SH-SY5Y (cell line): ENCODE measurements at regions not wholly inside any gene's neighbourhood (a gene's known extent, or its start where the extent isn't known, plus 50 kb on each side); places are given as distances from the start of the nearest gene placed in this dataset.

Source experiments
- GATA2 ChIP-seq: IDR thresholded peaks from 2 replicates; pipeline ENCODE4 v1.6.1; 2011; ENCODE audit warnings: mild to moderate bottlenecking, low read depth, low read length
- GATA3 ChIP-seq: IDR thresholded peaks from 2 replicates; pipeline ENCODE4 v1.6.1; 2011; ENCODE audit warnings: low read depth, mild to moderate bottlenecking, low read length, moderate library complexity

DNA sequence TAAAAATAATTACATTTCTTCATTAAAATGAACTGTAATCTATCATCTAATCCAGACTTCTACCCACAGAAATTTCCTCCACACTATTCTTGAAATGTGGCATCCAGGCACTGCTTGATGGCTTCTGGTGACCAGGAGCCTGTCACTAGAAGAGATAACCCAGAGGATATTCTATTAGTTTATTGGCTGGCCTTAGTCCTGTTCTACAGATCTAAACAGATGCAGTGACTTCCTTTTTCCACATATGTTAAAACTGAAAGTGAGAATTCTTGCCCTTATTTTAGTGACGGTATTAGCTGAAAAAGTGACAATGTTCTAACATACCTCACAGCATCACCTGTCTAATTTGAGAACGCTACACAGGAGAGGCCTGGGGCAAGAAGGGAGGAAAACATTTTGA, 775.4 kb downstream of the TSN start:
- peak; percentile 78 for TF ChIP-seq GATA2
- peak; percentile 61; the same call in 1 of the 2 replicates for TF ChIP-seq GATA3

DNA sequence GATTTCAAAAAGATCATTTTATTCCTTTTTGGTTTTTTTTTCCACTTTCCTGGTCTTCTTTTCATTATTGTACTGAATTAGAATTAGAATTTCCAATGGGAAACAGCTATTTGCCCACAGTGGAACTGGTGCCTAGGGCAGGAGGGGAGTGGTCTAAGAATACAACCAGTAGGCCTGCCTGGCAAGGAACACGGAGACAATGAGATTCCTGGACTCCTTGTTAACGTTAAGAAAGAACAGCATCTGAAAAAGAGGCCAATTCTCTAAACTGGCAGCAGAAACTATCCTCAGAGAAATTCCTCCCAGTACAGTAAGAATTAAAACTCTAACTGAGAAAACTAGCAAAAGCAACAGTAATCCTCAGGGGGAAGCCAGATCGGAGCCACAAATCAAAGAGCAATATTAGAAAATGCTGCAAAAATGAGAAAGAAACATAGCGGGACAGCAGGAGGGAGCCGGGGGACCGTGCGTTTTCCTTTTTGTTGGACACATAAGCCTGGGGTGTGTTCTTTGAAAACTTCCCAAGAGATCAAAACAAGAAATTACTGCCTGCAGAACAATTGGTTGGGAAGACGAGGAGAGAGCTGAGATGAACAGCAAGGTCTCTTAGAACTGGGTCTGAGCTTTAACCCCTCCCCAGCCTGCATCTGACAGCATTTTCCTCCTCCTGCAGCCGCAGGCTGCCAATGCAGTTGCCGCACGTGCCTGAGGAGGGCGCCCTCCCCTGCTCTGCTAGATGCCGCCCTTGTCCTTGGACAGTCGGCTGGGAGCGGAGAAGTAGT, 776.0 kb downstream of the TSN start:
- TF ChIP-seq GATA3 (no peak), GATA2 (no peak)

DNA sequence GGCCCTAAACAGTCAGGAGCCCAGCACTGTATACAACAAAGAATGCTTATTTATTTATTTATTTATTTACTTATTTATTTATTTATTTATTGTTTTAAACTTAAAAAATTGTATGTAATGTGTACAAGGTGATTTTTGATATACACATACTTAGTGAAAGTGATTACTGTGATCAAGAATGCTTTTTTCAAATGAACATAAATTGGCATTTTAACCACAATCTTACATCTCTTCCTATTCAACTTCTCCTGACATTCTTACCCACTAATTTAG, 776.6 kb downstream of the TSN start:
- TF ChIP-seq GATA3: no peak
- TF ChIP-seq GATA2: no peak

DNA sequence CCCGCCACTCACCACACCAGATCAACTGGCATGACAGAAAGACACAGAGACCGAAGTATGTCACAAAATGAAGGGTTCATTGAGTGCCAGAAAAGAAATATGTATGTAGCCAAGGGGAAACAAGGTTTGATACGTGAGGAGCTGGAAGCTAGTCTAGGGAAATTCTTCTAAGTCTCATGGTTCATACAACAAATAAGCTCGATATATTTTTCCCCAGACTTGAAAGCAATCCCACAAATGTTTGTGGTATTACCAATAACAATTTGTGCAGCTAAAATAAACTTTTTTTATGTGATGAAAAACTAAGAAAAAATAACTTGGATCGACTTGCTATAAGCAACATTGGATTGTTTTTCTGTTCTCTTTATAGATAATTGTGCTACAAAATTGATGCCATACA, 777.0 kb downstream of the TSN start:
- no peak for TF ChIP-seq GATA2
- no peak for TF ChIP-seq GATA3

DNA sequence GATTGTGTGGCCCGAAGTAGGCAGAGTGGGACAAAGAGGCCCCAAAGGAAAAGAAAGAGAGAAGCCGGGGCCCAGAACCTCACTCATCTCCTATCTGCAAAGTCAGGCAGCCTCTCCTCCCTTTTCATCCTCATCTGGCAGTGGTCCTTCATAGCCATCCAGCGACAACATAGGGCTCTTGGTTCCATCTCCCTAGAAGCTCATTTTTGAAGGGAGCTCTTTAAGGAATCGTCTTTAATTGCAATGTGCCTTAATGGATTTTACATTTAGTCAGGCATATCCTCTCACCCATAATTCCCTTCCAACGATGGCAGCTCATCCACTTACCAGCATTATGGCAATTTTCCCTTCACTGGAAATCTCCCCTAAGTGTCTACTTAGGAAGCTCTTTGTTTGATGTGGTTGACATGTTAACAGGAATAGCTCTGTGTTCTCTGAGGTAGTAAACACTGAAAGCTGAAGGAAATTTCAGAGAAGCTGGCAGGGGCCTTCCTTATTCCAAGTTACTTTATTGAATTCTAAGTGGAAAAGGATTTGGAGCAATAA, 780.6 kb downstream of the TSN start:
- TF ChIP-seq GATA3 (no peak), GATA2 (no peak)

DNA sequence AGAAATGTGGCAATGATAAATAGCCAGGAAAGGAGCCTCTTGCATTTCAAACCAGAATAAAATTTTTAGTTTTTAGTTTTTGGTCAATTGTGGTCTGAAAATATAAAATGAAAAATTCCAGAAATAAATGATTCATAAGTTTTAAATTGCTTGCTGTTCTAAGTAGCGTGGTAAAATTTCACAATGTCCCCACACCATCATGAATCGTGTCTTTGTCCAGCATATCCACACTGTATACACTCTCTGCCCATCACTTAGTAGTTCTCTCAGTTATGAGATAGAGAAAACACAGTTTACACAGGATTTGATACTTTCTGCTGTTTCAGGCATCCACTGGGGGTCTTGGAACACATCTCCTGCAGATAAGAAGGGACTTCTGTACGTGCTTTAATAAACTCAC, 783.9 kb downstream of the TSN start:
- no peak for TF ChIP-seq GATA2
- no peak for TF ChIP-seq GATA3

DNA sequence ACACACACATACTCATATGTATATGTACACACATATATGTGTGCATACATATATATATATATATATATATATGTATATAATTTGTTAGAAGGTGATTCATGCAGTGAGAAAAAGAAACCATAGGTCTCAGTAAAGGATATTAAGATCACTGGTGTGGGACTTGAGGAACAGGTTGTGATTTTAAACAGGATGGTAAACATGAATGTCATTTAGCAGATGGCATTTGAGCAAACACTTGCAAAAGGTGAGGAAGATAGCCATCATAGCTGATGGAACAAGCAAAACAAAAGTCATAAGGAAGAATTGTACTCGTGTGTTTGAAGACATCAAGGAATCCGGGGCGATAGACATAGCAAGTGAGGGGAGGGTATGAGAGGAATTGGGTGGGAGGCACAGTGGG, 784.5 kb downstream of the TSN start:
- TF ChIP-seq GATA2 (no peak), GATA3 (no peak)

DNA sequence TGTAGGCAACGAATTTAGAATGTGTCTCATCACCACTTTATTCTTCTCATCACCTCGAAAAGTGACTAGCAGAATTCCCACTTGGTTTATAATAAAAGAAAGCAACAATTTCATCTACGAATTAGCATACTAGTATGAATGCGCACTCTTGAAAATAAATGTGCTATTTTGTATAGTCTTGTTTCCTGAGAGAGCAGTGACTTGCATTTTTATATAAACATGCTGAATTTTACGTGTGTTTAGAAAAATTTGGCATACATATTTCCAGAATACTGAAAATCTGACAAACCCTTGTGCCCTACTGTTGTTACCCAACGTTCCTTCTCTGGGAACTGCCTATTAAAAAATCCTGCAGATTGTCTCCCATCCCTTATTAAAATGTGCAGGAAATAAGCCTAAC, 786.8 kb downstream of the TSN start:
- TF ChIP-seq GATA2 (no peak), GATA3 (no peak)

DNA sequence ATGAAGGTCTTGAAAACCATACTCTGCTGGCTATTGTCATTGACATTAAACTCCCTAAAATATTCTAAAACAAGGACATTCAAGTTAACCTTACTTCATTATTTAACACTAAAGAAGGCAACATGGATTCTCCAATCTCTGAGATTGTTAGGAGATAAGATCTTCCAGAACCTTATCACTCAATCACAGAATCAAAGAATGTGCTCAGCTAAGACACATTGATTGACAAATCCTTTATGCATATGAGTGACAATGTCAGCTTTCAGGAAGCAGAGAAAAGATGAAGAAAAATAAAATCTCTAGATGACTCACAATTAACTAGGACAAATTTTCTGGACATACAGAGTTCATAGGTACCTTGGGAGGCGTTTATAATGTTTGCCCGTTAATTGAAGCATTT, 787.2 kb downstream of the TSN start:
- TF ChIP-seq GATA2 (no peak), GATA3 (no peak)

DNA sequence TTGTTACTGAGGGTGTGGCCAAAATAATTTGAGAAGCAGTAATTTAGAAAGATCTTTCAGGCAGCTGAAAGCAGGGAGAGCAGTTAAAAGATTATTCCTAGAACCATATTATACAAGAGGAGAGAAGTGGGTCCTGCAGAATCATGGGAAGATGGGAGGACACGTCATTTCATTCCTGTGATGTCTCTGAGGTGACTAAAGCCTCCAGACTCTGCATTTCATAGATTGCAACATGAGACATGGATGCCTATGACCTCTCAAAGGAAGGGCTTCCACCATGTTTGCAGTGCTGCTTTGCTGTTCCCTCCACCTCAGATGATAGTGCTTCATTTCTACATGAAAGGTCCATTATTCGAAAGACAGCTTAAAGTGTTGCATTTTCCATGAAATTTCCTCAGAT, 788.4 kb downstream of the TSN start:
- no peak for TF ChIP-seq GATA3
- TF ChIP-seq GATA2: no peak

DNA sequence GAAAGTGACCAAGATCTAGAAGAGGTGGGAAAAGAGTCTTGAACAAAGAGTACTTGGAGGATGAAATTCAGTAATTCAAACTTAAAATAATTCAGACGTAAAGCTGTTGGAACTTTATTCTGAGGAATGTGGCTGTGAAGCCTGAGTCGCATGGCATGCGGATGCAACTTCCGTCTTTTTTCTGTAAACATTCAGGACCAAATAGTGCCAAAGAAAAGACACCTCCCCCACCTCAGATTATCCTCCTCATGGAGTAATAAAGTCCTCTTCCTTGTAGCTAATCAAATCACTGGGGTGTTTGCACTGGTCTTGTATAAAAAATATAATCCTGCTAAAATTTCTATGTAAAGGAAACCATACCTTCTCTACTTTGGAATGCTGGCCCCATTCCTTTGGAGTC, 790.4 kb downstream of the TSN start:
- no peak for TF ChIP-seq GATA2

DNA sequence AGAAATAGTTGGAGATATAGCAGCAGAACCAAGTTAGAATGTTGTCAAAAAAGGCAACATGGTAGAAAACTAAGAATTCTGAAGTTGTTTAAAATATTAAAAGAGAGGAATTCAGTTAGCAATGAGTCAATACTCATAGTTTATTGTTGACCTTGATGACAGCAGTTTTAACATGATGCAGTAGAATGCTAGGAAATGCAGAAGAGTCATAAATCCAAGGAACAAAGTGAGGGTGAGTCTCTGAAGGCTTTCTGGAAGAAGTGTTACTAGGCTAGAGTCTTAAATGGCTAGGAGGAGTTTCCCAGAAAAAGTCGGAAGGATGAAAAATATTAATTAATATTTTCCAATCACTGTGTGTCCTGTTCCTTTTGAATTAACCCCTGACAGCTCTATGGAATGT, 807.3 kb downstream of the TSN start:
- TF ChIP-seq GATA2 (no peak), GATA3 (no peak)

DNA sequence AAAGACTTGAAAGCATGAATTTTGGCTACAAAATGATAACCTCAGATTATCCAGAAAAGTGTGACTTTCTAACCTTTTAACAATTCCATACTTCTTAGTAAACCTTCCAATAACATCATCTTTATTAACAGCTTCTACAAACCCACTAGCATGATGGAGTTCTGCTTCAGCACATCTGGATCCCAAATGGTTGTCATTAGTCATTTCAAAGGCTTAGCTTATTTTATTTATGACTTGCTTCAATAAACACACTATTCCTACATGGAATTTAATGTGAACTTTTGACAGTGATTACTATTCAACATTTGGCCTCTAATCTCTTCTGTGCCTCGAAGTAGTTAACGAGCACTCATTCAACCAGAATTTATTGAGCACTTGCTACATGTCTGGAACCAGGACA, 808.3 kb downstream of the TSN start:
- TF ChIP-seq GATA3: no peak
- no peak for TF ChIP-seq GATA2

DNA sequence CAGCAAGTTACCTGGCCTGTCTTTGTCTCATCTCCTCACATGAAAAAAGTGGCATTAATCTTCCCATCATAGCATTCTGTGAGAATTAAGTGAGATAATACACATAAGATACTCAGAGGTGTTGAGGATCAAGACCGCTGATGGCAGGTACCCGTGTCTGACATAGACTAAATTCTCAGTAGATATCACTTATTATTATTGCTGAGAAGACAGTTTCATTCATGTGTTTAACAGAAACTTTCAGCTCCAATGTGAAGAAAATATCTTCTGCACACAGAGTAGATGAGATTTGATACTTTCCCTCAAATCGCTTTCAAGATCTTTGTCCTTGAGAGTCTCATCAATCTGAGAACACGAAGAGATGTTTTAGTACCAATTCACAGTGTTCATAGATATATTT, 809.4 kb downstream of the TSN start:
- no peak for TF ChIP-seq GATA2

DNA sequence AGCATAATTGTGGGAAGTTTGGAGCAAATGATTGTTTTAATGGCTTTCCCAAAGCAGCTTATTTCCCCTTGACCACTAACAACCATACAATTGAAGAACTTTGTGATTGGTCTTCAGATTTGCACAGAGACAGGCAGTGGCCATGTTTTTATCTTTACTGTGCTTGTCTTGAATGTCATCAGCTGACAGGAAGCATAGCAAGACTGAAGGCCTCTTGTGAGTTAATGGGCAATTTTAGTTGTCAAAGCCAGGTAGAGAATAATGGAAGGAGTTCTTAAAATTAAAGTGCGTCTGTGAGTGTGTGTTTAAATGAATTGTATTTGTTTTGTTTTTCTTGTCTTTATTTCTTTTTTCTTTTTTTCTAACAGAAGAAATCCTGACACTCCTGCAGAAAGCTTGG, 809.9 kb downstream of the TSN start:
- TF ChIP-seq GATA2 (no peak), GATA3 (no peak)

DNA sequence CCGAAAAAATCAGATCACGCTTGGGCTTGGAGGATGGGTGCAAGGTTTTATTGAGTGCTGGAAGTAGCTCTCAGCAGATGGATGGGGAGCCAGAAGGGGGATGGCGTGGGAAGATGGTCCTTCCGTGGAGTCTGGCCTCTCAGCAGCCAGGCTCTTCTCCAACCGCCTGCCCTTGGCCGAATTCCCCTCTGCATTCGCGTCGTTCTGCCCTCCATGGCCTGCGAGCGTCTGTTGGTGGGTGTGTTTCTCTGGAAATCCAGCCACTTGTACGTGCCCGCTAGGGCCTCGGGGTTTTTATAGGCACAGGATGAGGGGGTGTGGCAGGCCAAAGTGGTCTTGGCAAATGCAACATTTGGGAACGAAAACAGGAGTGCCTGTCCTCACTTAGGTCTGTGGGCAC, 815.2 kb downstream of the TSN start:
- no peak for TF ChIP-seq GATA3
